ENCODE measurements at regions not wholly inside any gene's neighbourhood (a gene's known extent, or its start where the extent isn't known, plus 50 kb on each side); places are given as distances from the start of the nearest gene placed in this dataset.

DNA sequence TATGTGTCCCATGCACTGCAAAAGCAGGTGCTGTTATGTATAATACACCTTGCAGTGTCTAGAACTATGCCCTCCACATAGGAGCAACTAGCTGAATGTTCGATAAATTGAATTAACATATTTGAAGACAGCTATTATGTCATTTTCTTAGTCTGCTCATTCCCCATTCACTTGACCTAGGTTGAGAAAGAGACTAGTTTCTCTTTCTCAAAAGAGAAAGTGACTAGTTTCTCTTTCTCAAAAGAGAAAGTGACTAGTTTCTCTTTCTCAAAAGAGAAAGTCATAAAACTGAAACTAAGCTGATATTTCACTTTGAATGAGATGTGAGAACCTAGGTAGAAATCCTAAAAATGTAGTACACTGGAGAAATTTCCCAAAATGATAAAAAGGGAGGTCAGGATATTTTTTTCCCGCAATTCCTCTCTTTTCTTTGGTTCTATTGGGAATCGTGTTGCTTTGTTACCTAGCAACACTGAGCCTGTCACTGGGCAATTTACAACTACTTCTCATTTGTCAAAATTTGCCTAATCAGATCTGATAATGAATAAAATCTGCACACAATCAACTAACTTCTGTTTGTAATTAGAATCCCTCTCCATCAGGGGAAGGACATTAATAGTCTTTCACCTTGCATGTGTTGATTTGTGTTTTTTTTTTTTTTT lies 132.0 kb upstream of the GRIA1 start:
- peak; percentile 21 for DNase-seq (ENCODE audit: low read depth)
- no peak overlapping the region for H3K4me3 ChIP-seq (ENCODE audit: low read depth, low read length)
- TF ChIP-seq, protein P1, sequence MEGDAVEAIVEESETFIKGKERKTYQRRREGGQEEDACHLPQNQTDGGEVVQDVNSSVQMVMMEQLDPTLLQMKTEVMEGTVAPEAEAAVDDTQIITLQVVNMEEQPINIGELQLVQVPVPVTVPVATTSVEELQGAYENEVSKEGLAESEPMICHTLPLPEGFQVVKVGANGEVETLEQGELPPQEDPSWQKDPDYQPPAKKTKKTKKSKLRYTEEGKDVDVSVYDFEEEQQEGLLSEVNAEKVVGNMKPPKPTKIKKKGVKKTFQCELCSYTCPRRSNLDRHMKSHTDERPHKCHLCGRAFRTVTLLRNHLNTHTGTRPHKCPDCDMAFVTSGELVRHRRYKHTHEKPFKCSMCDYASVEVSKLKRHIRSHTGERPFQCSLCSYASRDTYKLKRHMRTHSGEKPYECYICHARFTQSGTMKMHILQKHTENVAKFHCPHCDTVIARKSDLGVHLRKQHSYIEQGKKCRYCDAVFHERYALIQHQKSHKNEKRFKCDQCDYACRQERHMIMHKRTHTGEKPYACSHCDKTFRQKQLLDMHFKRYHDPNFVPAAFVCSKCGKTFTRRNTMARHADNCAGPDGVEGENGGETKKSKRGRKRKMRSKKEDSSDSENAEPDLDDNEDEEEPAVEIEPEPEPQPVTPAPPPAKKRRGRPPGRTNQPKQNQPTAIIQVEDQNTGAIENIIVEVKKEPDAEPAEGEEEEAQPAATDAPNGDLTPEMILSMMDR (IDR thresholded peaks at IDR 0.05; ENCODE audit: insufficient read depth, low read depth, low read length, missing control alignments): no peak

DNA sequence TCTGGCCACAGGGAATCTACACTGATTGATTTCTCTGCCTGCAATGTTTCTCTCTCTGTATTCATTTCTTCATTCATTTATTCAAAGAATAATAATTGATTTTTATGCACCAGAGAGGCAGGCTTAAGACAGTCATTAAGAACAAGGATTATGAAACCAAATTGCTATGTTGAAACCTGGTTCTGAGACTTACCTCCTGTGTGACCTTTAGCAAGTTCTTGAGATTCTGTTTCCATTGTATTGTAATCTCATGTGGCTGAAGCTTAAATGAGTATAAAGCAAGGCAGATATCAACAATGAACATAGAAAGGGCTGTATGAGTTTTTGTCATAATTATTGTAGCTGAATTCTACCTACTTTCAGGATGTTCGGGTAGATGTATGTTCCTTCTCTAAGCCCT lies 129.6 kb upstream of the GRIA1 start:
- TF ChIP-seq, protein P1 (IDR thresholded peaks at IDR 0.05; ENCODE audit: insufficient read depth, low read depth, low read length, missing control alignments): no peak
- DNase-seq (ENCODE audit: low read depth): no peak
- H3K4me3 ChIP-seq (ENCODE audit: low read depth, low read length): no peak overlapping the region

DNA sequence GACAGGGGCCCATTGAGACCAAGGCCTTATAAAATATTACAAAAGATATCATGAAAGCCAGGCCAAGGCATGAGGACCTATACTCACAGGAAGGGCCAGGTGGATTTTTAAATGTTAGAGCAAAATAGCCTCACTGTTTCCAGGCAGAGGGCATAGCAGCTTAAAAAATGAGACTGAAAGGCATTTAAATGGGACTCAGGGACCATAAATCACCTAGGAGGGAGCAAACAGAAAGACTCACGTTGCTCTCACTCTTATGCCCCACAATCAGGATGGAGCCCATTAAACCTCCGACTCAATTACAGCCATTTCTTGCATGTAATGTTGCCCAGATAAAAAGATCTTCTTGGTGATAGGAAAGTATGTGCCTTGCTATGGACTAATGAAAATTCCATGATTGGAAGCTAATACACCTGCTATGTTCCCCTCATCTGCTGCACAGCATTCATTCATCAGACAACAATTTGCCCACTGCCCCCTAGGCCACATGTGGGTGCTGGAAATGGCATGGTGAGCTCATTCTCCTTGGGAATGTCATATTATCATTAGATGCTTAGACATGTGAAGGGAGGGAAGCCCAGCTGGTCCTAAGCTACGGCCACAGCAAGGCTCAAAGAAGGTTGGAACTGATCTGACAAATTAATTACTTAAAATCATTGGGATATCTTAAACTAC lies 128.6 kb upstream of the GRIA1 start:
- DNase-seq (ENCODE audit: low read depth): no peak
- no peak overlapping the region for H3K4me3 ChIP-seq (ENCODE audit: low read depth, low read length)
- TF ChIP-seq, protein P1 (IDR thresholded peaks at IDR 0.05; ENCODE audit: insufficient read depth, low read depth, low read length, missing control alignments): no peak

DNA sequence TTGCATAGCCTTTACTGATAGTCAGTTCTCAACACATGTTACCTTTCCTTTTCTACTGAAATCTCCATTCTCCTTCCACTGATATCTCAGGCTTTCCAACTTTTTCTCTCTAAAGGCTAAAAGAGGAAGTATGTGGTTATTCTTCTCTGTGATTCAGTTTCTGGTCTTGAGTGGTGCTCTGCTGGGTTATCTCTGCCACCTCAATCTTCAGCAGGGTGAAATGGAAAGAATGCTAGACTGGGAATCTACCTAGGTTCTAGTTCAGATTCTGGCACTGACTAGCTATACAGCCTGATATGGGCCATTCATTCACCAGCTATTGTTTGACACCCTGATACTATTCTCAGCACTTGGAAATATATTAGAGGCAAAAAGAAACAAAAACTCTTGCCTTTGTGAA lies 124.9 kb upstream of the GRIA1 start:
- H3K4me3 ChIP-seq (ENCODE audit: low read depth, low read length): no peak overlapping the region
- TF ChIP-seq, protein P1 (IDR thresholded peaks at IDR 0.05; ENCODE audit: insufficient read depth, low read depth, low read length, missing control alignments): no peak
- DNase-seq (ENCODE audit: low read depth): no peak

DNA sequence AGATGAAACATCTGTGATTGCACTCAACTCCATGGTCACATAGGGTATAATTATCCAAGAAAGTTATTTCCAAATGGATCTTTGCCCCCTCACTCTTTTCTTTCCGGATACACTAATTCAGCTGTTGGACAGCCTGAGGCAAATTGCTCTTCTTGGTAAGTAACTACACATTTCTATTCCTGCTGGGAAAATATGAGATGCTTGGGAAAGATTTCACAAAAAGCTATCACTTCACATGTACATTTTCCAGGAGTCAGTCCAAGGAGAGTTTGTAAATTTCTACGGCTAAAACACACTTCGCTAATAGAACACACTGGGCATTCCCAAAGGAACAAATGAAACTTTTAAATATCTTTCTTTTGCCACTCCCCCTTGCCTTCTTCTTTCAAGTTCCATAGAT lies 123.0 kb upstream of the GRIA1 start:
- DNase-seq (ENCODE audit: low read depth): no peak
- TF ChIP-seq, protein P1 (IDR thresholded peaks at IDR 0.05; ENCODE audit: insufficient read depth, low read depth, low read length, missing control alignments): no peak
- H3K4me3 ChIP-seq (ENCODE audit: low read depth, low read length): no peak overlapping the region

DNA sequence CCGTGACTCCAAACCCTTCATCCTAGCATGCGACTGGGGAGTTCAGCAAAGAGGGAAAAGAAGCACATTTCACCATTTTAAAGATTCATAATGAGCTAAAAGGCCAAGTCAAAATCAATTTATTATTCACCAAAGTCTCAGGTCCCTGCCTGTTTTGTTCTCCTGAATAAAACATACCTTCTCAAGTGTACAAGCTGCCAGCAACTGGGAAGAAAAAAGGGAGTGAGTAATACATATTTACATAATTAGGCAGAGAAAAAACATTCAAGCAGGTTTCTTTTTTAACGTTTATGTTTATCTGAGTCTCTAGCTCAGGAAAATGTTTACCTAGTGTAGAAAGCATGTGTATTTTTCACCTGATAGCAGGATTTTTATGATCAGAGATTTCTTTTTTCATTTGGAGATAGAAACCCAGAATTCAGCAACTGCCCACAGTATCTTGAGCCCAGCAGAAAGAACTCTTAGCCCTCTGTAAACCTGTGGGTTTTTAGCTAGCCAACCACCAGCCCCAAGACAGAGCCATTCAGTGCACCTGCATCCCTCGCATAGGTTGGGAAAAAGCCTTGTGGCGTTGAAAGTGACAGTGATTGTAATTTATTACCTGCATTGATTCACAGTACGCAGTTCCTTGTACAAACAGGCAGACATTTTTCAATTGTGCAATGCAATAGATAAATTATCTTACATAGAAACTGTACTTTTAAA lies 117.9 kb upstream of the GRIA1 start:
- no peak for DNase-seq (ENCODE audit: low read depth)
- TF ChIP-seq, protein P1 (IDR thresholded peaks at IDR 0.05; ENCODE audit: insufficient read depth, low read depth, low read length, missing control alignments): no peak
- H3K4me3 ChIP-seq (ENCODE audit: low read depth, low read length): no peak overlapping the region

Data from GM12865 (cell line).